GM20431 (cell line): ENCODE measurements at regions not wholly inside any gene's neighbourhood (a gene's known extent, or its start where the extent isn't known, plus 50 kb on each side); places are given as distances from the start of the nearest gene placed in this dataset.
"Not testable (repeated sequence)": the region's sequence is repeated elsewhere in the genome, so short reads cannot be mapped to it uniquely, and the experiment has no call there.

Source experiments
- in situ Hi-C: fragments of 300-500 bp; cut with MseI, MboI; formaldehyde crosslinking; loops from one replicate; pipeline ENCODE4 v1.15.0; 2020; ENCODE audit warnings: low sequenced_read_pairs; ENCODE audit not compliant: unreplicated experiment

- in situ Hi-C loops, result no loop called here
Observed at GRCh38 chr10:2543142-2543886, 524.0 kb upstream of the PFKP start.

GRCh38 chr10:2541176-2541575 is 526.2 kb upstream of the PFKP start:
- in situ Hi-C loops, result no loop called here

DNA sequence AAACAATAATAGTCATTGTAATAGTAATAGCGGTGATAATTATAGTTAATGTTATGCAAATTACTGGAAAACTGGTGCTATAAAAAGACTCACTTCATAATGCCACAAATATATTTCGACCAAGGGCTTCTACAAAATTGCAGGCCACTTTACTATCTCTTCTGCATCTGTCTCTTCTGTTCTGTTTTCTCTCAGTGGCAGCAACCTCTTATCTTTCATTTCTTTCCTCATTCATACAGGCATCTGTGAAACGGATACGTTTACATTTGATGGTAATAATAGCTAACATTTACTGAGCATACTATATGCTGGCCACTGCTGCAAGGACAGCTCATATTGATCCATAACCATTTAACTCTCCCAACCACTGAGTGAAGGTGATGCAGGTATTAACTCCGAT is 537.4 kb upstream of the PFKP start:
- in situ Hi-C loops, result no loop called here

DNA sequence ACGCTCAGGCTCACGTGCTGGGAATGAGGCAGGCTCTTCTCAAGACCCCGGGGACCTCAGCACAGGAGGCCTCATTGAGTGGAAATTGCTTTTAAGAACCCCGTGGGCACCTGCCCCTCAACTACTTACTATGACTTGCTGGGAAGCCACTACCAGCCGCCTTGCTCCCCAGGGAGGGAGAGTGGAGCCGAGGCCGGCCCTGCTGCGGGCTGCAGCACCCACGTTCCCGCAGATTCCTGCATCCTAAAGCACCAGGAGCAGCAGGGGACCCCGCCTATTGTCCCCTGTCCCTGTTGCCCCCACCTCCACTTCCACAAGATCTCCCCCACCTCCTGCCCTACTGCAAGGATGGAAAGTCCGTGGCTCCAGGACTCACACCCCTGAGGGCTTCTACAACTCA is 541.6 kb upstream of the PFKP start:
- in situ Hi-C loops, result no loop called here

- in situ Hi-C loops, result no loop called here
Observed at GRCh38 chr10:2519139-2519538, 548.2 kb upstream of the PFKP start.

DNA sequence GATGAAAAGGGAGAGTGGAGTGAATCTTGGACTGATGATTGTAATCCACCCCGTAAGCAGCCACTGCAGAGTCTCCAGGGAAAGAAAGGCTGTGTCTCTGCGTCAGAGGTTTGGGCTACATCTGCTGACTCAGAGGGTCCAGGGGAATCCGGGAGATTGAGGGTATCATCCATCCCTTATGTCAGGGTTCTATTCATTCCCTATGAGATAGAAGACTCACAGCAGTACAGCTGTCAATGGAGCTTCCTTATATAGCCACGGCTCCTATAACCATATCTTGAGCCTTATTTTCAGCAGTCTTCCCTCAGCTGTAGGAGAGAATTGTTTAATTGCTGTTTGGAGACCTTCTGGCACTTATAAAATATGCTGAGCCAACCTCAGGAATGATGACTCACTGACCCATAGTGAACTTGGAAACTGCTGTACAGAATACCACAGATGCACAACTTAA is 558.2 kb upstream of the PFKP start:
- in situ Hi-C loops, result no loop called here

DNA sequence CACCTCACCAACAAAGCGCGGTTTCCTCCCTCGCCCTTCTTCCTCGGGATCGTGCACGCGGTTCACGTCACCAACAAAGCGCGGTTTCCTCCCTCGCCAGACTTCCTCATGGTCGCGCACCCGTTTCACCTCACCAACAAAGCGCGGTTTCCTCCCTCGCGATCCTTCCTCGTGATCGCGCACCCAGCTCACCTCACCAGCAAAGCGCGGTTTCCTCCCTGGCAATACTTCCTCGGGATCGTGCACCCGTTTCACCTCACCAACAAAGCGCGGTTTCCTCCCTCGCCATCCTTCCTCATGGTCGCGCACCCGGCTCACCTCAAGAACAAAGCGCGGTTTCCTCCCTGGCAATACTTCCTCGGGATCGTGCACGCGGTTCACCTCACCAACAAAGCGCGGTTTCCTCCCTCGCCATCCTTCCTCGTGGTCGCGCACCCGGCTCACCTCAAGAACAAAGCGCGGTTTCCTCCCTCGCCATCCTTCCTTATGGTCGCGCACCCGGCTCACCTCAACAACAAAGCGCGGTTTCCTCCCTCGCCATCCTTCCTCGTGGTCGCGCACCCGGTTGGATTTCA is 565.9 kb upstream of the PFKP start:
- in situ Hi-C loops, result not testable (repeated sequence)

GRCh38 chr10:2494399-2494798 is 572.9 kb upstream of the PFKP start:
- in situ Hi-C loops, result no loop called here

DNA sequence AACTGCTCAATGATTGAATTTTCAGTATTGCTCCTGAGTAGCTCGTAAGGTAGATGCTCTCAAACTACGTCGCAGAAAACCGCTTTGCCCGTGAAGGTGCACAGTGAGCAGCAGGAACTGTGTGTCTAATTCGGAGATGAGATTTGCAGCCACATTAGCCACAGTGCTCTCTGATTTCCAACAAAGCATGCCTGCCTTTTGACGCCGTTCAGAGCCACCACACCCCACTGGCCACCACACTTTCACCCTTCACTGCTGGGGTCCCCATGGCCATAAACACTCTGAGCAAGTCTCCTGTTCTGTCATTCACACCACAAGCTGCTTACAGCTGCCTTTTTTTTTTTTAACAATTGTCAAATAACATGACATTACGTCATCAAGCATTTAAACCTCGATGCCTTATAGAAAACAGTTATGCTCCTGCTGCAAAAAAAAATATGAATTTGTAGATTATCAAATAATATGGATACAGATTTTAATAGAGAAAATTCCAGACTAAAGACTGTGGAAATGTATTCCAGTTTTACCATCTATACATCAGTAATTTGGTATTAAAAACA is 578.8 kb upstream of the PFKP start:
- in situ Hi-C loops, result no loop called here

- in situ Hi-C loops, result no loop called here
Observed at GRCh38 chr10:2487921-2488320, 579.4 kb upstream of the PFKP start.

GRCh38 chr10:2478656-2479055 is 588.7 kb upstream of the PFKP start:
- in situ Hi-C loops, result no loop called here

DNA sequence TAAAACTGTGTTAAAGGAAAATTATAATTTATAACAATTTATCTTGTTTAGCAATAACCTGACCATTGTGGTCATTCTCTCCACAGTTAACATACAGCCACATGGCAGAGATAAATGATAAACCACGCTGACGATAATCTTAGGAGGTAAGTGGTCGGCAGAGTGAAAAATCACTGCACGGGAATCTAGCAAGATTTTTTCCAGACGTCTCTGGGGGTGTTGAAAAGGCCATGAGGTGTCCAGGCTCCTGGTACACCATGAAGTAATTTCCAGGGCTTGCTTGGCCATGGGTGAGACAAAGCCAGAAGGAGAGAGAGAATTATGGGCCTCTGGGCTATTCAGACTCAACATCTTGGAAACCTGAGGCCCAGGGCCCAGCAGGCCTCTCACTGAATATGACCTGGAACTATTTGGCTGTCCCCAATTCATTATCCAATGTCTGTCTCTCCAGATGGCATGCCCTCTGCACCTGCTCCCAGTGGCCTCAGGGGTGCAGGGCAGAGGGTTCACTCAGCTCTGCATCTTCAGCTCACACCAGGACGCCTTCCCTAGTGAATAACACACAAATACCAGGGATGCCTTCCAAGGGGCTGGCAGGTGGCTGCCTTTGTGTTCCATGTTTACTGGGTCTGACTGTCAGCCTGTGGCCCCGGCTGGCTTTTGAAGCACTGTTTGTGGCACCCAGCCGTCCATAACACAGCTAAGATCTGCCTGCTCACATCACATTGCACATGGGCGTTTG is 590.4 kb upstream of the PFKP start:
- in situ Hi-C loops, result no loop called here

- in situ Hi-C loops, result no loop called here
Observed at GRCh38 chr10:2476218-2476811, 591.0 kb upstream of the PFKP start.

DNA sequence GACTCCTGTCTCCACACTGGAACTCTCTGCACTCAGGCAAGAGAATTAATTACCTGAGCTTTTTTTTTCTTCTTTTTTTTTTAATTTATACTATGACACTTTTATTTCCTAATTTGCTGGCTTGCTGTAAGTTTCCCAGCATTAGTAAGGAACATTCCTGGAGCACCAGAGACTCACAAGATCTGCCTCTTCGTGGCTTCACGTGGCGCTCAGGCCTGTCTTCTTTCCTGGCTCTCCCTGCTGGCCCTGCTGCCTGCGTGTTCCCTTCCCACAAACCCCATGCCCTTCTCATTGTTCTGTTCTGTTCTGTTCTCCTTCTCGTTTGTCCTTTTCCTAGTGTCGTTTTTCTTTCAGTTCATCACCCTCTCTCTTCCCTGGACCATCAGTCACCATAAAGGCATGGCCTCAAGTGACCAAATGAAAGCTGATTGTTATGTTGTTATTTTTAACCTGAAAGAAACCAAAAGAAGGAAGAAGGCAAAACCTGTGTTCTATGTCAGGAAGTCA is 591.6 kb upstream of the PFKP start:
- in situ Hi-C loops, result no loop called here

DNA sequence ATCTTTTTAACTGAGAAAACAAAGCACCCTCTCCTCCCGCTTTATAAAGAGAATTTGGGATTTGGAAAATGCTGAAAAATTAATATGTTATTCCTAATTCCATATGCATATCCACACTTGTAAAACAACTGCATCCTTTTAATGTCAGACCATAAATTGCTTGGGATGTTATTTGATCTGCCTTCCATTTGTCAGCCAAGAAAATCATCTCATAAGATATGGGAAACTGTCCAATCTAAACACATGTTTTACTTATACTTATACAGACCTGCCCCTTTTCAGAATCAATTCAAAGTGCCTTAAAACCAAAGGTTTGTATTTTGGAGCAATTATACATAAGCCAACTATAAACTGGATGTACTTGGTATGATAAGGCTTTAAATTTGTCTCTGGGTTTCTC is 595.5 kb upstream of the PFKP start:
- in situ Hi-C loops, result no loop called here

- in situ Hi-C loops, result no loop called here
Observed at GRCh38 chr10:2469802-2470201, 597.5 kb upstream of the PFKP start.

DNA sequence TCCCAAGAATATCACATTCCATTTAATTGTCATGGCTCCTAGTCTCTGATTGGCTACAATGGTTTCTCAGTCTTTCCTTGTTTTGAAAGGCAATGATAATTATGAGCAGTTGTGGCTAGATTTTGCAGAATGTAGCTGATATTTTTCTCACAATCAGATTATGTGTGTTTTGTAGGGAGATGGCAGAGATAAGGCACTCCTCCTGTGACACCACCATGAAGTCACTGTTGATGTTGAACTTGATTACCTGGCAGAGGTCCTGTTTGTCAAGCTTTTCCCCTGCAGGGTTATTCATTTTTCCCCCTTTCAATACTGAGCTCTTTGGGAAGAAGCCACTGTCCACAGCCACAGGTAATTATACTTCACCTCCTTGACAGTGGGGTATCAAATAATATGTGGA is 602.9 kb upstream of the PFKP start:
- in situ Hi-C loops, result no loop called here

- in situ Hi-C loops, result no loop called here
Observed at GRCh38 chr10:2463316-2463715, 604.0 kb upstream of the PFKP start.

DNA sequence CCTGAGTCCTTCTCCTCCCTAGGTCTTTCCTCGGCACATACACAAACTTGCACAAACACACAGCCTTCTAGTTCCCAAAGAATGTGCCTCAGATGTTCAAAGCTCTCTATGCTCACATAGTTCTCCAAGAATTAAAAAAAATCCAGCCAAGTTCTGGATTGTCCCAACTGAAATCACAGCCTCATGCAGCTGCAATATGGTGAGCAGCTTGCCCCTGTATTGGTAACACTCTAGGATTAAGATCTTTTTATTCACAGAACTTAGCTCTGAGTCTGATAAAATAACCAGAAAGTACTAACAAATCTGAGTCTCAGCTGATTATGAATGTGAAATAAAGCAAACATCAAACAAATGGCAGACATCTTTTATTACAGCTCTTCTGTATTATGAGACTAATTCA is 604.8 kb upstream of the PFKP start:
- in situ Hi-C loops, result no loop called here

DNA sequence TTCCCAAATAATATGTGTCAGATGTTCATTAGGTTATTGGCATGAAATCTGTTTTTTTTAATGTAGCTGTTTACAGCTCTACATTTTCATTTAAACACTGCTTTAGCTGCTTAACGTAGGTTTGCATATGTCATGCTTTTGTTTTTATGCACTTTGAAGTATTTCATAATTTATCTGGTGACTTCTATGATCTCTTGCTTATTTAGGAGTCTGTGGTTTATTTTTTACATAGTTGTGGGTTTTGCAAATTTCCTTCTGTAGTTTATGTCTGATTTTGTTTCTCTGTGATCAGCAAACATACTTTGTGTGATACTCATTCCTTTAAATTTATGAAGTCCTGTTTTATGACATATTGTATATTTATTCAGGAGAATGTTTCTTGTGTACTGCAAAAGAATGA is 606.5 kb upstream of the PFKP start:
- in situ Hi-C loops, result no loop called here
